NCI-H2107 treated with DMSO at 0.1 percent for 48 hours (cell line): ENCODE measurements at regions not wholly inside any gene's neighbourhood (a gene's known extent, or its start where the extent isn't known, plus 50 kb on each side); places are given as distances from the start of the nearest gene placed in this dataset.

Experiments
- DNase-seq: peaks from one replicate; lab custom pipeline; 2025; ENCODE audit not compliant: unreplicated experiment; lab: John Stamatoyannopoulos, UW

DNA sequence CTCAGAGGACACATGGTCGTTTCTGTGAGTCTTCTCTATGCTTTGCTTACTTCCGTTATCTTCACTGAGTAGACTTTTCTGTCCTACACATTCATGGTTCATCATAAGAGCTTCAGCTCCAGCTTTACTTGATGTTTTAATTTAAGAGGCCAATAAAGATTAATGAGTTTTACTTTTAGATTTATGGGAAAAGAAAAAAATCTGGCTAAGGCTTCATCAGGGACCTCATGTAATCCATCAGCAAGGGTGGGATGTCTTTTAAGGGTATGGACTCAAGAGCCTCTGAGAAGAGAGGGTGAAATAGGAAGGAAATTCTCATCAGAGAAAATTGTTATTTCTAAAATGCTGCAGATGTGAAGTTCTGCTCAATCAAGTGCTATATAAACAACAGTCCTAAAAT is 963.0 kb upstream of the RAG2 start:
- DNase-seq: no peak

DNA sequence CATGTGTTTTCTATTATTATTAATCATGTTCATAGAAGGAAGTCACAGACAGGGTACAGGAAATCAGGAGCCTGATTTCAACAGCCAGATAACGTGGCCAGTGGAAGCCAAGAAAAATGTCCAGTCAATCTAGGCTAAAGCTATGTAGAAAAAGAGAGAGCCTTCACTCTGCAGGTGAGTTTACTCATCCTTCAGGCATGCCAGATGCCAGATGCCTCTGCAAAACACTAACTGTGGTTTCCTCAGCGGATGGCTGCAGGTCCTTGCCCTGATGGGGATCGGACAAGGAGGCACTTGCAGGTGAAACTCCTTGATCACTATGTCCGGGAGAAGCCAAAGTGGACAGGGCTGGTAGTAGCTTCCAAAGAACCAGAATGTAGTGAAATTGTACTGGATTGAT is 962.3 kb upstream of the RAG2 start:
- DNase-seq: no peak

DNA sequence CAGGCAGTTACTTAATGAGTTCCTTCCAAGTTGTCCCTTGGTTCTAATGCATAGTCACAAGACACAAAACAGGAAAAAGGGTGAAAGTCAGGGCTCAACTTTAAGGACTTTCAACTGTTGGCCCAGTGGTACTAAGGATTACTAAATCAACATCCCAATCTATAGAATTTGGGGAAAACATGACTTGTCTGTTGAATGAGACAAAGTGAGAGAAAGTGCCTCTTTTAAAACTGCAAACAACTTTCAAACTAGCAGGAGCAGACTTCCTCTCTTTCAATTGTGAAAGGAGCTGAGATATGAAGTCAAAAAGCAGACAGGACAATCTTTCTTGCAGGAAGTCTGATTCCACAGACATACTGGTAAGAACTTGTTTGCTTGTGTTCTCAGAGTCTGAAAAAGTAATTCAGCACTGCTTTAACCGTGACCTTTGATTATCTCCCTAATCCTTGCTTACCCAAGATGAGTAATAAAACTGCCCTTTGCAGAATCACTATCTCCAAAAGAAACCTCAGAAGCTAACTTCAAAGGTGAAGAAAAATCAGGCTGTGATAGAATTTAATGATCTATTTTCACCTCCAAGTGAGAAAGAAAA is 960.7 kb upstream of the RAG2 start:
- no peak for DNase-seq

DNA sequence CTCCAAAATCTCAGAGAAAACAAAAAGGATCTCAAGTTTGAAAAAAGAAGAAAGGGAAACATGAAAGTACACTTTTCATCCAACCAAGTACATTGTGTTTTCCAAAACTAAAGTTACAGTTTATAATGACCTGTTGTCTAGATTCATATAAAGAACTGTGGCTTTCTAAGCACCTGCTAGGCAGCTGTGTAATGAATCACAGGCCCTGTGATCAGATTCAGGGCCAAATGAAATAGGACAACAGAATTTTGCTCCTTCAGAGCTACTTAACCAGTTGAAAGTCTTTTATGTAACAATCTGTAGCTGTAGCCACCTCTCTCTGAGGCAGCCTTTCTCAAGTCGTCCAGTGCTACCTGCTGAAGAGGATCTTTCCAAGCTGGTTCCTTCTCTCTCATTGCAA is 960.0 kb upstream of the RAG2 start:
- DNase-seq: no peak

DNA sequence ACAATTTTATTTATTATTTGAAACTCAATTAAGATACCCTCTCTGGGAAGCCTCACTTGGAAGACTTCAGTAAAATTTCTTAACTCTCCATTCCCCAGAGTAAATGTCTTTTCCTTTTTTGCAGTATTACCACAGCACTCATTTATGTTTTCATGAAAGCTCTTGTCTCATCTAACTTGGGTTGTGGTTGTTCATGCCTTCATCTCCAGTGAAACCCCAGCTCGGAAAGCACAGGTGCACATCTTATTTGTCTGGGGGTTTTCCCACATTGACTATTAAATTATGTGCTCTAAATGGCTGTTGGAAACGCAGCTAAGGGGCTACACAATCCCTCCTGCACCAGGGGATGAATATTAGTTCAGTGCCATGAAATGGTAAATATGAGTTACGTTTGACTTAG is 954.2 kb upstream of the RAG2 start:
- no peak for DNase-seq

DNA sequence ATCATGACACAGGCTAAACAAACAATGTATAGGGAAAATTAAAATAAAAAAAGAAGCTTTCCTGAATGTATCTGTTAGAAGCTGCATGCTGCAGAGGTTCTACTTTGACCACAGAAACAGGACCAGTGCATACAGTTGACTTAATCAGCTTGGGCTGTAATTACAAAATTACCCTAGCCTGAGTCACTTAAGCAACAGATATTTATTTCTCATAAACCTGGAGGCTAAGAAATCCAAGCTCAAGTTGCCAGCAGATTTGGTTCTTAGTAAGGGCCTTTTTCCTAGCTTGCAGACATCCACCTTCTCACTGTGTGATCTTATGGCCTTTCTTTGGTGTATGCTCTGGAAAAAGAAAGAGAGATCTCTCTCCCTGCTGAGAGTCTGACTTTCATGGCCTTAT is 946.5 kb upstream of the RAG2 start:
- DNase-seq: no peak

DNA sequence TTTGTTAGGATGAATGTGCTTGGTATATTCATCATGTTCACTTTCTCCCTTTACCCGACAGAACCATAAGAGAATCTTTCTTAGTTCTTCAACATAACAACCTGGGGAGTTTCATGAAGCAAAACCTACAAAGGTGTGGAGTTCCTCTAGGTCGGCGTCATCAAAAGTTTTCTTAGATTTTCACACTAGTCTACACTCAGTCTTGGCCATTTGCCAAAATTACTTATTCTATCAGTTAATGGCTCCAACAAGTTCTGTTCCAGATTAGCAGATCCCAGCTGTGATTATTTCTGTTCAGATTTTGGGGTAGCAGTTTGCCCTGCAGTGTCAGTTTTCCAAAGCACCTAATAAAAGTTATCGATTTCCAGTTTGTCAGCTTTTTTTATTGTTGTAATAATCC is 935.8 kb upstream of the RAG2 start:
- DNase-seq: no peak

DNA sequence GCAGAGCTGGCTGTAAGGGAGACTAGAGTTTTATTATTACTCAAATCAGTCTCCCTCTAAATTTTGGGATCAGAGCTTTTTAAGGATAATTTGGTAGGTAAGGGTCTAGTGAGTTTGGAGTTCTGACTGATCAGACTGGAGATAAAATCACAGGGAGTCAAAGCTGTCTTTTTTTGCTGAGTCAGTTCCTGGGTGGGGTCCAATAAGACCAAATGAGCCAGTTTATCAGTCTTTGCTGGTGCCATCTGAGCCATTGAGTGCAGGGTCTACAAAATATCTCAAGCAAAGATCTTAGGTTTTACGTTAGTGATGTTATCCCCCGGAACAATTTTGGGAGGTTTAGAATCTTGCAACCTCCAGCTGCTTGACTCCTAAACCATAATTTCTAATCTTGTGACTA is 935.1 kb upstream of the RAG2 start:
- no peak for DNase-seq

DNA sequence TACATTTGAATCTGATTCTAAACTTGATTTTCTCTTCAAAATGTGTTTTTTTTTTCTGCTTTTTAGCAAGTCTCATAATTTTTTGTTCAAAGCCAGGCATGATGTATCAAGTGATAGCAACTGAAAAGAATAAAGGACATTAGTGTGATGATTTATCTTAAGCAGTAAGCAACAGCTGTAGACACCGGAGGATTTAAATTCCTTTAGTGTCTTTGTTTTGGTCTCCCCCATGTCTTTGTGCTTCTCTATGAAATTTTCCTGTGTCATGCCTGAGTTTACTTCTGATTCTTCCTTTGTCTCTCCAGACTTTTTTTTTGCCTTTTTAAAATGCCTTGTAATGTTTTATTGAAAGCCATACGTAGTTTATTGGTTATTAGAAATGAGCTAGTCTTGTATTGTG is 934.2 kb upstream of the RAG2 start:
- no peak for DNase-seq

DNA sequence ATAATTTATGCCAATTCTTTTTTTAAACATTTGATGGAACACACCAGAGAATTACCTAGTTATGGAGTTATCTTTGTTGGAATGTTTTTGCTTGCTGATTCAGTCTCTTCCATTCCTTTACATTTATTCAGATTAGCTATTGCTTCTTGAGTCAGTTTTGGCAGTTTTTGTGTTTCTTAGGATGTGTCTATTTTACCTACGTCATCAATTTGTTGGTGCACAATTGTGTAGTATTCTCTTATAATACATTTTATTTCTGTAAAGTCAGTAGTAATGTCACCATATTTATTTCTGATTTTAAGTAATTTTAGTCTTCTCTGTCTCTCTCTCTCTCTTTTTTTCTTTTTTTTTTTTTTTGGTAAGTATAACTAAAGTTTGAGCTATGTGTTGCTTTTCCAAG is 929.5 kb upstream of the RAG2 start:
- no peak for DNase-seq

DNA sequence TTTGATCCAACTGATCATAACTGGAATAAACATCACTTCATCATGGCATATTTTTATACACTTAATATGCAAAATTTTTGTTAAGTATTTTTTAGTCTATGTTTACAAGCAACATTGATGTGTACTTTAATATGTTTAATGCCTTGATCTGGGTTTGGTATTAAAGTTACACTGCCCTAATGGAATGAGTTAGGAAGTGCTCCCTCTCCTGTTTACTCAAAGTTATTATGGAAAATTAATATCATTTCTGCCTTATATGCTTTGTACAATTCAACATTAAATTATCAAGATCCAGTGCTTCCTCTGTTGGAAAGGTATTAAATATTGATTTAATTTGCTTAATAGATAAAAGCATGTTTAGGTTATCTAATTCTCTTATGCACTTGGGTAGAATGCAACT is 927.3 kb upstream of the RAG2 start:
- no peak for DNase-seq

DNA sequence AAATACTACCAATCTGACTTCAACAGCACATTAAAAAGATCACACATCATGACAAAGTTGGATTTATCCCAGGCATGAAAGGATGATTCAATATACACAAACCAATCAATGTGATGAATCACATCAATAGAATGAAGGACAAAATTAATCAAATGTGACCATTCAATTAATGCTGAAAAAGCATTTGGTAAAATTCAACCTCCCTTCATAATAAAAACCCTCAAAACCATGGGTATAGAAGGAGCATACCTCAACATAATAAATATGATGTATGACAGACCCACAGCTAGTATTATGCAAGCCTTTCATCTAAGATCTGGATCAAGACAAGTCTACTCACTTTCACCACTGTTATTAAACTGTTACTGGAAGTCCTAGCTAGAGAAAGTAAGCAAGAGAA is 921.7 kb upstream of the RAG2 start:
- DNase-seq: no peak

DNA sequence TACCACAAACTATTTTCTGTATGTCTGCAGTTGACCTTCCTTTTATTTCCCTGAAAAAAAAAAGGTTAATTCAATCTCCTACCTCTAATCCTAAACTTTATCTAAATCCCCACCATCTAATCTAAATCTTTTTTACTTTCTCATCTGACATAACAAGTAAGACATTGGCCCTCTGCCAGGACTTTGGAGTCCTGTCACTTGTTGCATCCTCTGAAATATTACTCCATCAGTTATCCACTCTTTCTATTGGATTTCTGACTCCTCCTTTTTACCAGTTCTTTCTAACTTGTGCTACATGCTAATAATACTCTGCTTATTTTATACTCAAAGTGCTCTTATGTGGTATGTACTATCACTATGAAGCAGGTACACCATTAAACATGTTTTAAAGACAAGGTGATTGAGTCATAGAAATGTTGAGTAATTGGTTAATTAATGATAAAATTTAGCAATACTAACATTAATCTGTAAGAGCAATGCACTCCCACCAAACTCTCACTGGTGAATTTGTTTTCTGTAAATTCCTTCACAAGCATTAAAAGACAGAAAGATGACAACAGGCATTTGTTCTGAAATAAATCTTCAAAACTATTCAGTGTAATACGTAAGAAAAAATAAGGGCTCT is 914.2 kb upstream of the RAG2 start:
- no peak for DNase-seq

DNA sequence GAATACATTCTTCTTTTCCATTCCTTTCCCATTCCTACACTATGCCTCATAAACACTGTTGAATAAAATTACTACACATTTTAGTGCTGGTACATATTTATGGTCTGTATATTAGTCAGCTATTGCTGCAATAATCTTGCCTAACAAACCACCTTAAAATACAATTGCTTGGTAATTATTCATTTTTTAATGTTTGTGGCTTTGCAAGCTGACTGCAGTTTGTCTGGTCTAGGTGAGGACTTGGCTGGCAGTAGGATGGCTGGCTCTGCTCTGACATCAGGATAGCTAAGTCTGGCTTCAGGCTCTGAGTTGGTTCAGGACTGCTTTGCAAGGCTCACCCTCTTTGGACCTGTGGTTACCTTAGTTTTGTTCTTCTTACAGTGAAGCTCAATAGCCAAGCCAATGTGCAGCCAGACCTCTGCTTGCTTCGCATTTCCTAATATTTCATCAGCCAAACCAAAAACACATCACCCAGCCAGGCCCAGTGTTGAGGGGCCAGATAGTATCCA is 913.4 kb upstream of the RAG2 start:
- no peak for DNase-seq

DNA sequence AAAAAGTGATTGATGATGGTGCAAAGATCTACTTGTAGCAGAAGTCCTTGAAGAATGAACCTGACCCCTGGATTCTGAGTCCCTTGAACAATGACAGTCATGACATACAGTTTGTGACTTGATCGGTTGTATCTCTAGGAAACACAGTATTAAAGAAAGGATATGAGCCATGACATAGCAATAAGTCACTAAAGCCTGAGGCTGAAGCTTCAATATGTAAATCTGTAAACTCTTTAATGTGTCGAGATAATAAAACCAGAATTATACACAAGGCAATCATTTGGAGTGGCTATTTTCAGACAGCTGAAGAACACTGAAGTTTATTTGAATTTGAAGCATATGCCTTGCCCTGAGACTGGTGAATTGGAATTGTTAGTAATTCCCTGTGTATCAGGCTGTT is 911.5 kb upstream of the RAG2 start:
- no peak for DNase-seq

DNA sequence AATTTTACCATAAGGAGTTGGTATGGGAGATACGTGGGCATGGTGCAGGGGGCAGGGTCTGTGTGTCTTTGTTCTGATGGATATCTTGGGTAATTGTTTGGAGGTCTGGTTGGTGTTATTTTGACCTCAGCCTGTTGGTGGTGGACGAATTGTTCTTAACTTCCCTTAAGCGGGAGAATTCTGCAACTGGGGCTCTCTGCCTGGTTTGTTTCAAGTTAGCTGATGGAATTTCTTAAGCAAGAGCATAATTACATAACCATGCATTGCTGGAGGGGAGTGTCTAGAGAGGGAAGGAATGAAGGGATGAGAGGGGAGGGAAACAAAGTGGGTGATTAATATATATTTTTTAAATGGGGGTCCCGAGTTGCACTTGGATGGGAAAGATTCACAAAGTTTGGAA is 908.5 kb upstream of the RAG2 start:
- no peak for DNase-seq

DNA sequence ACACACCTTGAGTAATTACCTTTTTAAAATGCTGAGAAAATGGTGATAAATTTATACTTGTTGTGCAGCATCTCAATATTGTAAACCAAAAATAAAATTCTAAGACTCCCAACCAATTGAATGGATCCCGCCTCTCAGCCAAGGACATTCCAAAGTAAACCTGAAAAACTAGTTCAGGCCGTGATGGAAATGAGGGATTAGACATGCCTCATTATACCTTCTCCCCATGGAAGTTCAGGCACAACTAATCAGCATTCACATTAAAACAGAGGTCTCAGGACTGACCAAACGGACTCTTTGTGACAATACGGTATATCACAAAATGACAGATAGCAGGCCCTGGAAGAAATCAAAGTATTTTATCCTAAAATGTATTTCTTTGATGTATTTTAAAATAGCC is 907.4 kb upstream of the RAG2 start:
- no peak for DNase-seq

DNA sequence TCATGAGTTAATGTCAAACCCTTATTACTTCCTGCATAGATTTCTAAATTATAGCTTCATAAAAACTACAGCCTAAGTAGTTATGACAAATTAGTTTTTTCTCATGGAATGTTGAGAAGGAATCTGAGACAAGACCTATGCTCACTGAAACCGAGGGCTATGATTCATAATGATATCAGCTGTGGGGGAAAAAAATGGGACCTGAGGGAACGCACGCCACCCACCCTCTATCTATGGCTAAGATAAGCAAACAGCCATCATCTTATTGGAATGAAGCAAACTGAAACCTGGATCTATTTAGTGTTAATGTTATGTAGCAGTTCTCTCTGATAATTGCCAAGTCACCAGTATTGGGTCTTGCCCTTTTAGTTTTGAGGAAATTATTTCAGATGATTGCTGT is 906.9 kb upstream of the RAG2 start:
- DNase-seq: no peak

DNA sequence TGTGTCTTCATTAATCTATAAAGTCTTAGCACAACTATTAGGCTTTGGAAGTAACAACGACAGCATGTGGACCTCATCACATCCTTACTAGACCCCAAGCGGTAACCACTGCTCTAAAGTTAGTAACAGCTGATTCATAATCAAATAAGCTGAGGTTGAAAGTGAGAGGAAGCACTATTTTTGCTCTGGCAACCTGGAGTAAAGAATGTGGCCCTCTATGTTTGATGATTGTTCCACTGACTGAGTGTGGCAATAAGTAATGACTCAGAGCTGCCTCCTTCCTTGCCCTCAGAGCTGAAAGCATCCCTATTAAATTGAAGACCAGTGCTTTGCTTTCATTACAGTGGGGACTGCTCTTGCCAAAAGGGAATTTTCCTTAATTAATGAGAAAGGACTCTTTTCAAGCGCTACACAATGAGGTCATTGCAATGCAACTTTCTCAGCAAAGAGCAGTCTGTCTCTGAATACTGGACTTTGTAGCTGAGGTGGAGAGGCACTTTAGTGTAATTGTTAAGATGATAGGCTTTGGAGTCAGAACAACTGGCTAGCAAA is 906.1 kb upstream of the RAG2 start:
- DNase-seq: no peak

DNA sequence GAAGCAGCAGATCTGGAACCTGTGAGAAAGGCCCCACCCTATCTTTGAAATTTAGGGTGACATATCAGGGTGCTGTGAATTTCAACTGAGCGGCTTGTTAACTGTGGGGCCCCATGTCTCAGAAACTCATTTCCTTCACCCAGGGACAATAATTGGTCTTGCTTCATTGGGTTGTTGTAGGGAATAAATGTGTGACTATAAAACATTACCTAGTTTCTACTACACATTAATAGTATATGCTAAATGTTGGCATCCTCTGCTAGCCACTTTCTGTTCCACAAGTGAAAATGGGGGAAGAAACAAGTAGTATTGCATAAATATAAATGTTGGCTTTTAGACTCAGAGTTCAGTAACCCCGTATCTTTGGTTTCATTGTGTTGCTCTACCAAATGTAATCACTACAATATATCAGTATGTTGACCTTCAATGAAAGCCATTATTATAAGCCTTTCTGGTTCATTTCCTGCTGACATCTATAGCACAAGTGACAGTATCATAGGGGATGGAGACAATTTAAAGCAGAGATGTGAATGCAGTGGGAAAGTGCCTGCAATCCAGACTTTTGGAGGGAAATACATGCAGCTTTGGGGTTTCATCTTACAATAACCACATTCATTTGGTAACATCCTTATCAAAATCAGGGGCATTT is 905.5 kb upstream of the RAG2 start:
- DNase-seq: no peak

DNA sequence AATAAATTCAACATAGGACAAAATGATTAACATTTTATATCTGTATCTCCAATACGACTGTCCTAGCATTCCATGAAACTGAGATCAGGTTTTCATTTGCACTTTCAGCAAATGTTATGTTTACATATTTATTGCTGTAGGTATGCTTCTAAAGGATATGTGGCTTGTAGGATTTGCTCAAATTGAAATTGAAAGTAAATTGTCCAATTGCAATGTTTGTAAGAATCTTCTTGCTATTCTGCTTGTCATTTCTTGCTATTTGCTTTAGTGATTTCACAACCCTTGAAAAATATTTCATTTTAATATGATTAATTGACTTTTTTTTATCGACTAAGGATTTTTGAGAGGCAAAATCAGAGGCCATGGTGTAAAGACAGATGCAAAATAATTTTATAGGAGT is 904.2 kb upstream of the RAG2 start:
- DNase-seq: no peak

DNA sequence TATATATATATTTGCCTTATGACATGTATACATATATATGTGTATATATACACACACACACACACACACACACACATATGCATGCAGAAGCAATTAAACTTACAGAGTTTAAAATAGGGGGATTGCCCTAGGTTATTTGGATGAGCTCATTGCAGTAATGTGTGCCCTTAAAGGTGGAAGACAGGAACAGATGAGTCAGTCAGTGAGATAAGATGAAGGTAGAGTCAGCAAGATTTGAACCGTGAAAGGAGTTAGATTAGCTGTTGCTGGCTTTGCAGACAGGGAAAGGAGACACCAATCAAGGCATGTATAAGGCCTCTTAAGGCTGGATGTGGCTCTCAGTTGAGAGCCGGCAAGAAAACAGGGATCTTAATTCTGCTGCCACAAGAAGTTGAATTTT is 902.4 kb upstream of the RAG2 start:
- no peak for DNase-seq

DNA sequence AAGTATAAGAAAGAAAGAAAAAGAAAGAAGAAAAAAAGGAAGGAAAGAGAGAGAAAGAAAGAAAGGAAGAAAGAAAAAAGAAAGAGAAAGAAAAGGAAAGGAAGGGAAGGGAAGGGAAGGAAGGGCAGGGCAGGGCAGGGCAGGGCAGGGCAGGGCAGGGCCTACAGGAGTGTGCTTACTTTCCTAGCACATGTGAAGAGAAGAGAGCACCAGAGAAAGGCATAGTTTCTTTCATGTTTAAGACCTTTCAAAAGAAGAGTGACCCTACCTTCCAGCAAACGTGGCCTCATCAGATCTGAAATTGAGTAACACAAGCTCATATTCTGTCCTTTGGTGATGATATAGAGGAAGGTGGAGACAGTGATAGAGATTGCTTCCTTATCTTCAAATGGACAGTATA is 899.3 kb upstream of the RAG2 start:
- DNase-seq: no peak
